ENCODE measurements at regions not wholly inside any gene's neighbourhood (a gene's known extent, or its start where the extent isn't known, plus 50 kb on each side); places are given as distances from the start of the nearest gene placed in this dataset.

DNA sequence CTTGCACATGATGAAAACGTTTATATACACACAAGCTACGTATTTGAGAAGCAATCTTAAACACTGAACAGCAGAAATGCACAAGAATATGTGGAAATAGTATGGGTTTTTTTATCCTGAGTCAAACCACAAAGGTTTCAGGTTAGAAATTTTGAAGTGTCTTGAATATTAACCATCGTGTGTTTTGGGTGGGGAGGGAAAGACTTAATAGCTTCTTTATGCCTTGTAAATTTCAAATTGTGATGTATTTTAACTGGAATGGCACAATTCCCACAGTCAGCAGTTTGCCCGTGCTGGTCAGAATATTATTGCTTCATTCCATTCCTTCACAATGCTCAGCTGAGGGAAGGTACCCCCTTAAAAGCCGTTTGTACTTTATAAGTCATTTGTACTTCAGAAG is 67.4 kb upstream of the WDR1 start:
- no peak overlapping the region for H3K4me3 Mint-ChIP-seq (ENCODE audit: unreplicated experiment)
- peaks cover 9% of the 10 kb centered on the region for H3K9me3 Mint-ChIP-seq (ENCODE audit: unreplicated experiment)
- Histone ChIP-seq H3K27me3 (replicated peaks; ENCODE audit: control insufficient read depth, insufficient read depth, low read length) (no peaks in the 10 kb centered on the region), H3K9me3 (no peaks in the 10 kb centered on the region), H3K4me3 (ENCODE audit: low read depth, low read length) (no peak overlapping the region), H3K4me1 (peaks cover 24% of the 10 kb centered on the region), H3K36me3 (ENCODE audit: control insufficient read depth, insufficient read depth, low read length) (no peaks in the 10 kb centered on the region)
- POLR2A ChIA-PET = no interaction called here
- H3K27me3 Mint-ChIP-seq (ENCODE audit: insufficient read depth, unreplicated experiment) = no peaks in the 10 kb centered on the region
- peaks cover 14% of the 10 kb centered on the region for H3K4me1 Mint-ChIP-seq (ENCODE audit: low read depth, unreplicated experiment)
- CTCF ChIA-PET = no interaction called here
- DNase-seq = no peak
- no peaks in the 10 kb centered on the region for H3K36me3 Mint-ChIP-seq (ENCODE audit: insufficient read depth, unreplicated experiment)
- intact Hi-C loops (cut with micrococcal nuclease; ENCODE audit: unreplicated experiment) = no loop called here
- TF ChIP-seq, protein P1, sequence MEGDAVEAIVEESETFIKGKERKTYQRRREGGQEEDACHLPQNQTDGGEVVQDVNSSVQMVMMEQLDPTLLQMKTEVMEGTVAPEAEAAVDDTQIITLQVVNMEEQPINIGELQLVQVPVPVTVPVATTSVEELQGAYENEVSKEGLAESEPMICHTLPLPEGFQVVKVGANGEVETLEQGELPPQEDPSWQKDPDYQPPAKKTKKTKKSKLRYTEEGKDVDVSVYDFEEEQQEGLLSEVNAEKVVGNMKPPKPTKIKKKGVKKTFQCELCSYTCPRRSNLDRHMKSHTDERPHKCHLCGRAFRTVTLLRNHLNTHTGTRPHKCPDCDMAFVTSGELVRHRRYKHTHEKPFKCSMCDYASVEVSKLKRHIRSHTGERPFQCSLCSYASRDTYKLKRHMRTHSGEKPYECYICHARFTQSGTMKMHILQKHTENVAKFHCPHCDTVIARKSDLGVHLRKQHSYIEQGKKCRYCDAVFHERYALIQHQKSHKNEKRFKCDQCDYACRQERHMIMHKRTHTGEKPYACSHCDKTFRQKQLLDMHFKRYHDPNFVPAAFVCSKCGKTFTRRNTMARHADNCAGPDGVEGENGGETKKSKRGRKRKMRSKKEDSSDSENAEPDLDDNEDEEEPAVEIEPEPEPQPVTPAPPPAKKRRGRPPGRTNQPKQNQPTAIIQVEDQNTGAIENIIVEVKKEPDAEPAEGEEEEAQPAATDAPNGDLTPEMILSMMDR (IDR thresholded peaks at IDR 0.05; ENCODE audit: insufficient read depth in 1 of 2, low read depth in 1 of 2, low read length in 1 of 2, severe bottlenecking in 1 of 2, unreplicated experiment in 1 of 2) = no peak
- H3K27ac Mint-ChIP-seq (ENCODE audit: unreplicated experiment) = no peak overlapping the region
- no TSS peak for BruUV-seq (replicated peaks)

DNA sequence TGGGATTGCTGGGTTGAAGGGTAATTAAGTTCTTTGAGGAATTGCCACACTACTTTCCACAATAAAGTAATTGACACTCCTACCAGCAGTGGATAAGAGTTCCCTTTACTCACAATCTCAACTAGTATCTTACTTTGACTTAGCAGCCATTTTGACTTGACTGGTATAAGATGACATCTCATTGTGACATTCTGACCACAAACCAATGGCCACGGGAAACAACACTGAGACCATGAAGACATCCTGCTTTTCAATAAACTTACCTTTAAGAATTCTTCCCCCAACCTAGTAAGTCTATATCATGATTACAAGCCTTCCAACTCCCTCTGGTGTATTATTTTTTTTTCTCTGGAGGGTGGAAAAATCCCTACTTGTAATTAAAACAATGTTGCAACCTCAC is 66.9 kb upstream of the WDR1 start:
- no peak for DNase-seq
- no peak overlapping the region for H3K4me3 ChIP-seq (ENCODE audit: low read depth, low read length)
- peaks cover 24% of the 10 kb centered on the region for H3K4me1 ChIP-seq
- Mint-ChIP-seq H3K4me1 (ENCODE audit: low read depth, unreplicated experiment) (peaks cover 14% of the 10 kb centered on the region), H3K9me3 (ENCODE audit: unreplicated experiment) (peaks cover 9% of the 10 kb centered on the region), H3K27me3 (ENCODE audit: insufficient read depth, unreplicated experiment) (no peaks in the 10 kb centered on the region), H3K27ac (ENCODE audit: unreplicated experiment) (no peak overlapping the region), H3K36me3 (ENCODE audit: insufficient read depth, unreplicated experiment) (no peaks in the 10 kb centered on the region), H3K4me3 (ENCODE audit: unreplicated experiment) (no peak overlapping the region)
- no peaks in the 10 kb centered on the region for H3K27me3 ChIP-seq (replicated peaks; ENCODE audit: control insufficient read depth, insufficient read depth, low read length)
- intact Hi-C loops (cut with micrococcal nuclease; ENCODE audit: unreplicated experiment) = no loop called here
- CTCF ChIA-PET = no interaction called here
- TF ChIP-seq, protein P1 (IDR thresholded peaks at IDR 0.05; ENCODE audit: insufficient read depth in 1 of 2, low read depth in 1 of 2, low read length in 1 of 2, severe bottlenecking in 1 of 2, unreplicated experiment in 1 of 2) = no peak
- H3K36me3 ChIP-seq (ENCODE audit: control insufficient read depth, insufficient read depth, low read length) = no peaks in the 10 kb centered on the region
- no TSS peak for BruUV-seq (replicated peaks)
- H3K9me3 ChIP-seq = no peaks in the 10 kb centered on the region
- POLR2A ChIA-PET = no interaction called here

DNA sequence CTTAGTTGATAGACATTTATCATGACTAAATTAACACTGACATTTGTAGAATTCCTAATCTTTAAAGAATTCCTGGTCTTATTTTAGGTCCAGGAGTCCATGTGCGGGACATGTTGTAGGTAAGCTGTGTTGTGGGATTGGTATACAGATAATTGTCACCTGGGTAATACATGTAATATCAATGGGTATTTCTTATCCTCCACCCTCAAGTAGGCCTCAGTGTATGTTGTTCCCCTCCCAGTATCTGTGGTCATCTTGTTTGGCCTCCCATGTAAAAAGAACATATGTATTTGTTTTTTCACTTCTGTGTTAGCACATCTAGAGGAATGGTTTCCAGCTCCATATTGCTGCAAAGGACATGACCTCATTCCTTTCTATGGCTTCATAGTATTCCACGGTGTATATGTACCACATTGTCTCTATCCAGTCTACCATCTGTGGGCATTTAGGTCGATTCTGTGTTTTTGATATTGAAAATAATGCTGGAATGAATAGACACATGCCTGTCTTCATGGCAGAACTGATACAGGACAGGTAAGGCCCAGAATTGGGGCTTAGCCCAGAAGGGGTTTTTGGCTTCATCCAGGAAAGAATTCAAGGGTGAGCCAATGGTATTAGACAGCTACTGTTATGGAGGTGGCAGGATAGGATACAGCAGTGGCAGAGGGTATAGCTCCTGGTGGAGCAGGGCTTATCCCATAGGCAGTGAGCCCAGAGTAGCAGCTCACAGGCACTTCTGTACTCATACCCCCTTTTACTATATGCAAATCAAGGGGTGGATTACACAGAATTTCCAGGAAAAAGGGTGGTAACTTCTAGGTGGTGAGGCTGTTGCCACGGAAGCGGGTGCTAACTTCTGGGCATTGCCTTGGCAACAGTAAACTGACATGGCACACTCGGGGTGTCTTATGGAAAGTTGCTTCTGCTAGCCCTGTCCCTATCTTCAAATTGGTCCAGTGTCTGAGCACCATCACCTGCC is 66.1 kb upstream of the WDR1 start:
- Mint-ChIP-seq H3K4me3 (ENCODE audit: unreplicated experiment) (no peak overlapping the region), H3K9me3 (ENCODE audit: unreplicated experiment) (peaks cover 9% of the 10 kb centered on the region), H3K27ac (ENCODE audit: unreplicated experiment) (no peak overlapping the region), H3K4me1 (ENCODE audit: low read depth, unreplicated experiment) (peaks cover 14% of the 10 kb centered on the region), H3K27me3 (ENCODE audit: insufficient read depth, unreplicated experiment) (no peaks in the 10 kb centered on the region), H3K36me3 (ENCODE audit: insufficient read depth, unreplicated experiment) (no peaks in the 10 kb centered on the region)
- ChIA-PET CTCF (interaction anchor here (1.0 kb wide), 1 partner anchor 9 kb away, joined by 3 read pairs; no protein-coding TSS in a partner anchor), POLR2A (no interaction called here)
- intact Hi-C loops (cut with micrococcal nuclease; ENCODE audit: unreplicated experiment) = no loop called here
- DNase-seq = no peak
- peaks cover 24% of the 10 kb centered on the region for H3K4me1 ChIP-seq
- H3K4me3 ChIP-seq (ENCODE audit: low read depth, low read length) = no peak overlapping the region
- no TSS peak for BruUV-seq (replicated peaks)
- TF ChIP-seq, protein P1 (IDR thresholded peaks at IDR 0.05; ENCODE audit: insufficient read depth in 1 of 2, low read depth in 1 of 2, low read length in 1 of 2, severe bottlenecking in 1 of 2, unreplicated experiment in 1 of 2) = no peak
- H3K27me3 ChIP-seq (replicated peaks; ENCODE audit: control insufficient read depth, insufficient read depth, low read length) = no peaks in the 10 kb centered on the region
- H3K9me3 ChIP-seq = no peaks in the 10 kb centered on the region
- no peaks in the 10 kb centered on the region for H3K36me3 ChIP-seq (ENCODE audit: control insufficient read depth, insufficient read depth, low read length)

Data from Caco-2 (cell line).